ENCODE measurements at regions not wholly inside any gene's neighbourhood (a gene's known extent, or its start where the extent isn't known, plus 50 kb on each side); places are given as distances from the start of the nearest gene placed in this dataset.

GRCh38 chr5:67455970-67456369, 259.4 kb upstream of the CD180 start:
- TF ChIP-seq, protein P1, sequence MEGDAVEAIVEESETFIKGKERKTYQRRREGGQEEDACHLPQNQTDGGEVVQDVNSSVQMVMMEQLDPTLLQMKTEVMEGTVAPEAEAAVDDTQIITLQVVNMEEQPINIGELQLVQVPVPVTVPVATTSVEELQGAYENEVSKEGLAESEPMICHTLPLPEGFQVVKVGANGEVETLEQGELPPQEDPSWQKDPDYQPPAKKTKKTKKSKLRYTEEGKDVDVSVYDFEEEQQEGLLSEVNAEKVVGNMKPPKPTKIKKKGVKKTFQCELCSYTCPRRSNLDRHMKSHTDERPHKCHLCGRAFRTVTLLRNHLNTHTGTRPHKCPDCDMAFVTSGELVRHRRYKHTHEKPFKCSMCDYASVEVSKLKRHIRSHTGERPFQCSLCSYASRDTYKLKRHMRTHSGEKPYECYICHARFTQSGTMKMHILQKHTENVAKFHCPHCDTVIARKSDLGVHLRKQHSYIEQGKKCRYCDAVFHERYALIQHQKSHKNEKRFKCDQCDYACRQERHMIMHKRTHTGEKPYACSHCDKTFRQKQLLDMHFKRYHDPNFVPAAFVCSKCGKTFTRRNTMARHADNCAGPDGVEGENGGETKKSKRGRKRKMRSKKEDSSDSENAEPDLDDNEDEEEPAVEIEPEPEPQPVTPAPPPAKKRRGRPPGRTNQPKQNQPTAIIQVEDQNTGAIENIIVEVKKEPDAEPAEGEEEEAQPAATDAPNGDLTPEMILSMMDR (conservative IDR thresholded peaks at IDR 0.05) = no peak
- no peak for TF ChIP-seq EZH2 (IDR thresholded peaks at IDR 0.05; ENCODE audit: low read depth)
